Endothelial cell of umbilical vein (primary cell): ENCODE measurements at regions not wholly inside any gene's neighbourhood (a gene's known extent, or its start where the extent isn't known, plus 50 kb on each side); places are given as distances from the start of the nearest gene placed in this dataset.

ENCODE experiments used
- BruUV-seq: library from RNA; stranded (reverse); fragments of 400-500 nt; replicated peaks from 2 replicates; lab custom pipeline; 2021; lab: Mats Ljungman, UMichigan
- CTCF ChIA-PET: fragments of 300-600, 350-600 bp; sonication (Branson Sonifier 250); formaldehyde crosslinking; loops from one replicate; lab custom pipeline; 2021; ENCODE audit warnings: antibody characterized with exemption, inconsistent platforms; lab: Charles Lee
- POLR2A ChIA-PET: fragments of 300-600, 350-600 bp; sonication (Branson Sonifier 250); formaldehyde crosslinking; loops from one replicate; lab custom pipeline; 2021; ENCODE audit warnings: antibody characterized with exemption, inconsistent platforms; lab: Charles Lee
- DNase-seq: peaks from one replicate; pipeline ENCODE4 v3.0.0-alpha.2; 2011; ENCODE audit warnings: low read depth, low spot score
- FAIRE-seq: peaks from 2 replicates; lab custom pipeline; 2011; peaks lifted over from hg19 to GRCh38; lab: Jason Lieb, UNC
- H2AFZ ChIP-seq: 2 replicates; pipeline ENCODE4 v1.6.0; 2012; ENCODE audit warnings: low read depth, low read length, control low read depth, inconsistent platforms
- H3K27ac ChIP-seq: 2 replicates; pipeline ENCODE4 v1.5.1; 2011; ENCODE audit warnings: low read depth, mild to moderate bottlenecking, control low read depth, low read length, moderate library complexity; ENCODE audit not compliant: insufficient read depth
- H3K27me3 ChIP-seq, 2 experiments: 2 replicates each; pipeline versions ENCODE4 v1.6.0 to v1.6.1; 2011; ENCODE audit warnings: low read length in 2 of 2, mixed read lengths in 1 of 2; ENCODE audit not compliant: control insufficient read depth in 2 of 2, insufficient read depth in 2 of 2
- H3K36me3 ChIP-seq, 2 experiments: 2 replicates in 1 of 2; 3 replicates in 1 of 2; pipeline ENCODE4 v1.5.1; 2011; ENCODE audit warnings: low read length in 2 of 2, mild to moderate bottlenecking in 1 of 2, moderate library complexity in 1 of 2; ENCODE audit not compliant: control insufficient read depth in 2 of 2, insufficient read depth in 2 of 2; ENCODE audit errors: extremely low read depth in 1 of 2
- H3K4me1 ChIP-seq: 3 replicates; pipeline ENCODE4 v1.5.1; 2011; ENCODE audit warnings: mild to moderate bottlenecking, low read length; ENCODE audit not compliant: control insufficient read depth, insufficient read depth; ENCODE audit errors: extremely low read depth
- H3K4me2 ChIP-seq: 2 replicates; pipeline ENCODE4 v1.6.1; 2011; ENCODE audit warnings: low read length, control low read depth, mixed read lengths; ENCODE audit not compliant: insufficient read depth
- H3K4me3 ChIP-seq, 3 experiments: fragments of 200-600 bp in 1 of 3; sonication (generic), shearing (Covaris generic) in 1 of 3; replicated peaks in 1 of 3; 2 replicates each; pipeline ENCODE4 v1.5.1; 2011 to 2016; ENCODE audit warnings: control low read depth in 3 of 3, low read length in 3 of 3, mild to moderate bottlenecking in 2 of 3, inconsistent platforms in 1 of 3, low read depth in 1 of 3, moderate library complexity in 1 of 3; ENCODE audit not compliant: insufficient read depth in 1 of 3
- H3K79me2 ChIP-seq: 2 replicates; pipeline ENCODE4 v1.6.0; 2012; ENCODE audit warnings: low read length, inconsistent platforms; ENCODE audit not compliant: control insufficient read depth, insufficient read depth
- H3K9ac ChIP-seq: replicated peaks from 2 replicates; pipeline ENCODE3; 2011; ENCODE audit warnings: low read length, control low read depth; ENCODE audit not compliant: insufficient read depth; ENCODE audit errors: extremely low read depth
- H3K9me1 ChIP-seq: replicated peaks from 3 replicates; pipeline ENCODE4 v1.6.0; 2011; ENCODE audit warnings: mild to moderate bottlenecking, low read length; ENCODE audit not compliant: control insufficient read depth, insufficient read depth; ENCODE audit errors: extremely low read depth
- H3K9me3 ChIP-seq: replicated peaks from 2 replicates; pipeline ENCODE4 v1.5.1; 2012; ENCODE audit warnings: low read length, inconsistent platforms; ENCODE audit not compliant: control insufficient read depth, insufficient read depth
- H4K20me1 ChIP-seq: replicated peaks from 2 replicates; pipeline ENCODE3; 2011; ENCODE audit warnings: mild to moderate bottlenecking, low read length; ENCODE audit not compliant: control insufficient read depth, insufficient read depth; ENCODE audit errors: extremely low read depth
- CTCF ChIP-seq, 2 donors: IDR thresholded peaks; 1 replicate in 1 of 2; 2 replicates in 1 of 2; pipeline ENCODE4 v1.5.1; 2011; ENCODE audit warnings: low read length in 2 of 2, mild to moderate bottlenecking in 2 of 2, moderate library complexity in 2 of 2, control low read depth in 1 of 2, inconsistent platforms in 1 of 2, low read depth in 1 of 2; ENCODE audit not compliant: insufficient read depth in 1 of 2; ENCODE audit errors: extremely low read depth in 1 of 2
- EZH2 ChIP-seq: IDR thresholded peaks from 2 replicates; pipeline ENCODE4 v1.6.1; 2012; ENCODE audit warnings: borderline replicate concordance, low read depth, mild to moderate bottlenecking, moderate library complexity, low read length, inconsistent platforms; ENCODE audit not compliant: severe bottlenecking
- FOS ChIP-seq: IDR thresholded peaks from 2 replicates; pipeline ENCODE4 v1.6.1; 2011; ENCODE audit warnings: mild to moderate bottlenecking, low read length, moderate library complexity, borderline replicate concordance; ENCODE audit not compliant: insufficient read depth
- GATA2 ChIP-seq: IDR thresholded peaks from 2 replicates; pipeline ENCODE4 v1.7.0; 2011; ENCODE audit warnings: low read depth, mild to moderate bottlenecking, moderate library complexity, mixed read lengths, low read length; ENCODE audit not compliant: insufficient read length, insufficient read depth
- JUN ChIP-seq: IDR thresholded peaks from 2 replicates; pipeline ENCODE4 v1.6.1; 2011; ENCODE audit warnings: borderline replicate concordance, low read depth; ENCODE audit not compliant: insufficient read length, insufficient read depth
- MAX ChIP-seq: IDR thresholded peaks from 2 replicates; pipeline ENCODE4 v1.6.1; 2011; ENCODE audit not compliant: insufficient read depth, insufficient read length
- MYC ChIP-seq: IDR thresholded peaks from one replicate; pipeline ENCODE4 v1.6.1; 2011; ENCODE audit warnings: mild to moderate bottlenecking, low read depth, low read length
- POLR2A ChIP-seq: IDR thresholded peaks from 2 replicates; pipeline ENCODE4 v1.6.1; 2012; ENCODE audit warnings: low read depth, mild to moderate bottlenecking, control low read depth, low read length
- POLR2AphosphoS5 ChIP-seq: IDR thresholded peaks from 2 replicates; pipeline ENCODE4 v1.6.1; 2012; ENCODE audit warnings: low read depth, mild to moderate bottlenecking, control low read depth, low read length, moderate library complexity; ENCODE audit not compliant: insufficient read depth
- dilution Hi-C: fragments of 300-500 bp; cut with MboI; formaldehyde crosslinking; loops from one replicate; pipeline ENCODE4 v1.15.0; 2019; ENCODE audit warnings: low sequenced_read_pairs; ENCODE audit not compliant: extremely low pct_ligation_motif_present
- intact Hi-C: fragments of 100-400 bp; cut with micrococcal nuclease; formaldehyde crosslinking; loops from one replicate; pipeline ENCODE4 v1.10.0; 2022

GRCh38 chr3:13252207-13252606, 167.9 kb downstream of the NUP210 start:
- CTCF ChIA-PET: no interaction called here
- no peaks in the 10 kb centered on the region for H3K36me3 ChIP-seq

More at GRCh38 chr3:13252207-13252606, 167.9 kb downstream of the NUP210 start:
- Histone ChIP-seq H3K9me3 (no peaks in the 10 kb centered on the region), H3K9me1 (no peaks in the 10 kb centered on the region), H2AFZ (no peak overlapping the region), H3K4me1 (no peaks in the 10 kb centered on the region), H3K4me2 (no peak overlapping the region), H3K27me3 (no peaks in the 10 kb centered on the region), H3K79me2 (no peaks in the 10 kb centered on the region), H4K20me1 (no peaks in the 10 kb centered on the region), H3K9ac (no peak overlapping the region), H3K27ac (no peak overlapping the region), H3K4me3 (no peak overlapping the region)
- DNase-seq (no peak), FAIRE-seq (no peak)
- TF ChIP-seq POLR2AphosphoS5 (no peak), POLR2A (no peak), EZH2 (no peak), GATA2 (no peak), FOS (no peak), MYC (no peak), MAX (no peak), JUN (no peak), CTCF (IDR thresholded peaks at IDR 0.05; ENCODE audit: extremely low read depth in 1 of 2, insufficient read depth in 1 of 2, low read depth in 1 of 2, low read length in 2 of 2) (no peak)
- no TSS peak for BruUV-seq
- dilution Hi-C loops: no loop called here
- POLR2A ChIA-PET: no interaction called here
- intact Hi-C loops: no loop called here
